Heart left ventricle (tissue), 16 donors: ENCODE measurements at regions not wholly inside any gene's neighbourhood (a gene's known extent, or its start where the extent isn't known, plus 50 kb on each side); places are given as distances from the start of the nearest gene placed in this dataset.

Source experiments
- ATAC-seq, 4 donors: fragments of 200-7000 bp; cut with Tn5 transposase; one replicate each; pipeline ENCODE4 v1.9.1; 2020 to 2022; ENCODE audit warnings: moderate library complexity in 4 of 4, mild to moderate bottlenecking in 3 of 4, moderate number of reproducible peaks in 1 of 4
- DNase-seq, 5 donors: peaks; one replicate each; pipeline ENCODE4 v3.0.0-alpha.2; 2020
- H3K27ac ChIP-seq, 12 donors: fragments of 200-600 bp; sonication (generic) in 4 of 12; one replicate each; pipeline versions ENCODE4 v1.5.0 to v1.8.0; 2016 to 2022; ENCODE audit warnings: mild to moderate bottlenecking in 2 of 12
- H3K27me3 ChIP-seq, 9 donors: fragments of 200-600 bp; sonication (generic) in 2 of 9; one replicate each; pipeline versions ENCODE4 v1.5.1 to v1.8.0; 2016 to 2022; ENCODE audit warnings: mild to moderate bottlenecking in 3 of 9
- H3K36me3 ChIP-seq, 9 donors: fragments of 200-600 bp; sonication (generic) in 2 of 9; one replicate each; pipeline versions ENCODE4 v1.5.0 to v1.8.0; 2018 to 2022; ENCODE audit warnings: mild to moderate bottlenecking in 2 of 9
- H3K4me1 ChIP-seq, 12 donors: fragments of 200-600 bp; sonication (generic) in 4 of 12; one replicate each; pipeline versions ENCODE4 v1.5.0 to v1.8.0; 2016 to 2022; ENCODE audit warnings: mild to moderate bottlenecking in 3 of 12
- H3K4me3 ChIP-seq, 12 donors: fragments of 200-600 bp; sonication (generic) in 4 of 12; one replicate each; pipeline versions ENCODE4 v1.5.0 to v1.8.0; 2017 to 2022; ENCODE audit warnings: mild to moderate bottlenecking in 9 of 12, moderate library complexity in 4 of 12
- H3K9me3 ChIP-seq, 12 donors: fragments of 200-600 bp; sonication (generic) in 4 of 12; one replicate each; pipeline versions ENCODE4 v1.5.0 to v1.8.0; 2016 to 2022; ENCODE audit warnings: mild to moderate bottlenecking in 1 of 12
- POLR2A ChIP-seq, 2 donors: fragments of 450-650 bp; IDR thresholded peaks; one replicate each; pipeline ENCODE4 v1.6.1; 2017; ENCODE audit warnings: antibody characterized with exemption in 2 of 2, mild to moderate bottlenecking in 2 of 2, moderate library complexity in 2 of 2
- WGBS, 4 donors: extraction: QIAGEN DNeasy Blood & Tissue Kit in 2 of 4; methylation state at CpG; one replicate each; pipeline versions ENCODE4 v1.1.5 to v1.1.7; 2013 to 2018; 5-methylcytosine and 5-hydroxymethylcytosine counted together
- intact Hi-C, 10 donors: fragments of 100-400 bp; cut with DNase I; formaldehyde crosslinking; loops; one replicate each; pipeline versions ENCODE4 v1.11.1 to v1.14.2; 2022
- TF ChIP-seq, protein P1 (sequence below), 12 donors: fragments of 200-600 bp; sonication (generic) in 4 of 12; IDR thresholded peaks; one replicate each; pipeline versions ENCODE4 v1.5.0 to v1.8.0; 2018 to 2022; ENCODE audit warnings: antibody characterized with exemption in 12 of 12, mild to moderate bottlenecking in 5 of 12
- donor health status: ischemic (EF 13 %, LVEDD 7.1; RV severe dilation, severe dysfunction).
- donor health status: healthy with polysubstance abuse.
- donor health status: DM: no; HTN: yes; CAD: no.
- donor health status: DM: no; HTN: no; CAD: no.
- donor health status: ischemic (EF 25% LVEDD 6.9; RV normal size, moderate dysfunction).
- donor health status: ischemic (EF 25% LVEDD 5.7; RV mildly dilated, moderate dysfunction).
- donor health status: healthy.
- donor health status: DM: yes; HTN: yes; CAD: no.
- donor health status: ischemic (EF 35%, LVEDD 5.7; RV mildly dilated, moderate dysfunction).
- donor health status: nonischemic (EF 11% LVEDD 7.7; RV severe dilation, severe dysfunction).
- donor health status: DM: yes; HTN: yes; CAD: no.
- donor health status: PGD.
- donor health status: ischemic (EF 29% LVEDD 5.4; RV normal size, mild dysfunction).
- donor health status: nonischemic (EF 23%, LVEDD 6.1; RV moderate dilation, normal function).

DNA sequence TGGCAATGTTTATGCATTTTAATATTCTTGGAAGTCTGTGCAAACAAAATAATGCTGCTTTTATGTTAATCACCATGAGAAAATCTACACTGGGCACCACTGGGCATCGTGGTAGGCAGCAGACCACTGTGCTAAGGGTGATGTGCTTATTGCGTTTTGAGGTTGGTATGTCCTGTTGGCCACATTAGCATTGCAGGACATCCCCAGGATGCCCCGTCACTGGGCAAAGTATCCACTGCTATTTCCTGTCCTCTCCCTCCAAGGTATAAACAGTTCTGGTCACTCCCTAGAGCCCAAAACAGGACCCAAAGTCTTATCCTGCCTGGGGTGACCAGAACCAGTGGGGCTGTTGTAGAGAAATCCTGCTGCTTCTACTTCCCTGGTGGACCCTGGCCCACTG is 284.2 kb upstream of the ROPN1 start:
- DNase-seq (no peak), ATAC-seq (peak in 2 of 4 donors; percentile 12 to 20)
- Histone ChIP-seq H3K27me3 (no peaks in the 10 kb centered on the region), H3K27ac (peak overlapping the region; percentile 68 to 96 (median 86)), H3K4me3 (no peak overlapping the region), H3K9me3 (no peaks in the 10 kb centered on the region), H3K4me1 (peaks cover 23 to 88% (median 57%) of the 10 kb centered on the region in 12 donors), H3K36me3 (no peaks in the 10 kb centered on the region)
- intact Hi-C loops: loop anchor here in 6 of 10 donors (2.0 to 10.0 kb wide), 7 partner anchors 27 to 244 kb away; partner anchors contain the start of gene KALRN (in 3 of the 6)
- WGBS, 4 donors: 50 to 66% (median 65%) methylated on average over 3 of the region's 3 CpGs
- no peak for TF ChIP-seq POLR2A (IDR thresholded peaks at IDR 0.05)
- TF ChIP-seq, protein P1, sequence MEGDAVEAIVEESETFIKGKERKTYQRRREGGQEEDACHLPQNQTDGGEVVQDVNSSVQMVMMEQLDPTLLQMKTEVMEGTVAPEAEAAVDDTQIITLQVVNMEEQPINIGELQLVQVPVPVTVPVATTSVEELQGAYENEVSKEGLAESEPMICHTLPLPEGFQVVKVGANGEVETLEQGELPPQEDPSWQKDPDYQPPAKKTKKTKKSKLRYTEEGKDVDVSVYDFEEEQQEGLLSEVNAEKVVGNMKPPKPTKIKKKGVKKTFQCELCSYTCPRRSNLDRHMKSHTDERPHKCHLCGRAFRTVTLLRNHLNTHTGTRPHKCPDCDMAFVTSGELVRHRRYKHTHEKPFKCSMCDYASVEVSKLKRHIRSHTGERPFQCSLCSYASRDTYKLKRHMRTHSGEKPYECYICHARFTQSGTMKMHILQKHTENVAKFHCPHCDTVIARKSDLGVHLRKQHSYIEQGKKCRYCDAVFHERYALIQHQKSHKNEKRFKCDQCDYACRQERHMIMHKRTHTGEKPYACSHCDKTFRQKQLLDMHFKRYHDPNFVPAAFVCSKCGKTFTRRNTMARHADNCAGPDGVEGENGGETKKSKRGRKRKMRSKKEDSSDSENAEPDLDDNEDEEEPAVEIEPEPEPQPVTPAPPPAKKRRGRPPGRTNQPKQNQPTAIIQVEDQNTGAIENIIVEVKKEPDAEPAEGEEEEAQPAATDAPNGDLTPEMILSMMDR (IDR thresholded peaks at IDR 0.05): no peak

DNA sequence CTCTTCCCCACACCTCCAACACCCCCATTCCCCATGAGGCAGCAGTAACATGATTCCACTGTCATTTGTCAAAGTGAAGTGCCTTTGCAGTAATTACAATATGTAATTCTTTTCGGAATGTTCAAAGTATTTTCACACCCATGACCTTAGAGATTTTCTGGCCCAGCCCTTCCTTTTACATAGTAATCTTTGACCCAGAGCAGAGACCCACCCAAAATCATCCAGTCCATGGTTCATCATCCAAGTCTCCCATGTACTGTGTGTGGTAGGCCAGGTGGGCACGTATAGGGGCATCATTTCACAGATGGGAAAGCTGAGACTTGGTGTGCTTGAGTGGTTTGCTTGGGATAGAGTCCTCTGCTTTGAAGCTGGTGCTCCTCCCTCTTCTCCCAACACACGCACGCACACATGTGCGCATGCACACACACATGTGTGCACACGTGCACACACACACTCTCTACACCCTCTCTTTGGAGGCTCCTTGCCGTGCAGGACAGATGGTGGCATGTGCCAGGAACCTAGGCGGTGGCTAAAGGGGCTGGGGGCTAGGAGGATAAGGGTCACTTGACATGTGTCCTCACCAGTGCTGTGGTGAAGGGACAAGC is 284.7 kb upstream of the ROPN1 start:
- DNase-seq: no peak
- ATAC-seq: peak in 2 of 4 donors; percentile 4 to 13
- intact Hi-C loops: loop anchor here in 6 of 10 donors (1.0 to 10.0 kb wide), 8 partner anchors 28 to 244 kb away; partner anchors contain the start of gene KALRN (in 3 of the 6)
- WGBS, 4 donors: 78 to 81% (median 79%) methylated on average over 7 to 8 of the region's 8 CpGs
- peaks cover 23 to 88% (median 58%) of the 10 kb centered on the region in 12 donors for H3K4me1 ChIP-seq
- peak overlapping the region; percentile 68 to 96 (median 86) for H3K27ac ChIP-seq
- H3K9me3 ChIP-seq: no peaks in the 10 kb centered on the region
- no peak overlapping the region for H3K4me3 ChIP-seq
- H3K36me3 ChIP-seq: no peaks in the 10 kb centered on the region
- H3K27me3 ChIP-seq: no peaks in the 10 kb centered on the region
- TF ChIP-seq, protein P1 (IDR thresholded peaks at IDR 0.05): no peak
- TF ChIP-seq POLR2A (IDR thresholded peaks at IDR 0.05): no peak

DNA sequence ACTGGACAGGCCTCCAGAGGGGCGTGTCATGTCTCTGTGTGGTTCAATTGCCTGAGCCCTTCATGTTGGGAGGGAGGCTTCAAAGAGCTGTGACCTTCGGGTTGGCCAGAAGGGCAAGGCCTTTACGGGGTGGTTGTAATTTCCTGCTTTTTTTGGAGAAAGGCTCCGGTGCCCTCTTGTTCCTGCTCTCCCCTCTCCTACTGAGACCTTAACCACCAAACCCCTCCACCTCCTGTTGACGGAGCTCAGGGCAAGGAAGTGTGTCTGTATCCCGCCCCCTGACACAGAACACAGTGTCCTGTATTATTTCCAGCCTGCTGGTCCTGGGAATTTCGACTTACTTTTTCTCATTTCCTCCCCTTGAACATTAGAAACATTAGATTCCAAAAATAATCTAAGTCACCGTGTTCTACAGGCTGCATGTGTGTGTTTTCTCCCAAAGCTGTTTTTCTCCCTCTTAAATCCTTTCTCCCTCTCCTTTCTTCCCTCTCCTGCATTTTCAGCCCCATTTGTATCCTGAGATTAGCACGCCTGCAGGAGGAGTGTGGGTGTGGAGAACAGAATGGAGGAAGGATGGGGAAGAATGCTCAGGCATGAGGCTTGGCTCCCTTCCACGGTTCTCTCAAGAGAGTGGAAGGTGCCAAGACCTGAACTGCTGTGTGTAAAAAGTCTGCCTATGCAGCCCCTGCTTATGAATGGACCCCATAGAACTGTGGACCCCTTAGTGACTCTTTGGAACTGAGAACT is 285.4 kb upstream of the ROPN1 start:
- peak; percentile 69 to 84 (median 80) for ATAC-seq
- peak overlapping the region; percentile 68 to 96 (median 86) for H3K27ac ChIP-seq
- H3K4me1 ChIP-seq: peaks cover 23 to 88% (median 58%) of the 10 kb centered on the region in 12 donors
- H3K4me3 ChIP-seq: no peak overlapping the region
- WGBS, 4 donors: 33 to 45% (median 35%) methylated on average over 10 of the region's 10 CpGs
- H3K27me3 ChIP-seq: no peaks in the 10 kb centered on the region
- no peaks in the 10 kb centered on the region for H3K36me3 ChIP-seq
- TF ChIP-seq, protein P1 (IDR thresholded peaks at IDR 0.05): peak in 3 of 12 donors; percentile 15 to 31 (median 22)
- no peak for TF ChIP-seq POLR2A (IDR thresholded peaks at IDR 0.05)
- peak in 4 of 5 donors; percentile 52 to 64 (median 59) for DNase-seq
- intact Hi-C loops: loop anchor here in 6 of 10 donors (1.0 to 10.0 kb wide), 8 partner anchors 29 to 245 kb away; partner anchors contain the start of gene KALRN (in 3 of the 6)
- H3K9me3 ChIP-seq: no peaks in the 10 kb centered on the region
